ENCODE measurements at regions not wholly inside any gene's neighbourhood (a gene's known extent, or its start where the extent isn't known, plus 50 kb on each side); places are given as distances from the start of the nearest gene placed in this dataset.
A peak's percentile ranks its signal among the peaks of the same experiment; 100 is the strongest.
"Not testable (repeated sequence)": the region's sequence is repeated elsewhere in the genome, so short reads cannot be mapped to it uniquely, and the experiment has no call there.

DNA sequence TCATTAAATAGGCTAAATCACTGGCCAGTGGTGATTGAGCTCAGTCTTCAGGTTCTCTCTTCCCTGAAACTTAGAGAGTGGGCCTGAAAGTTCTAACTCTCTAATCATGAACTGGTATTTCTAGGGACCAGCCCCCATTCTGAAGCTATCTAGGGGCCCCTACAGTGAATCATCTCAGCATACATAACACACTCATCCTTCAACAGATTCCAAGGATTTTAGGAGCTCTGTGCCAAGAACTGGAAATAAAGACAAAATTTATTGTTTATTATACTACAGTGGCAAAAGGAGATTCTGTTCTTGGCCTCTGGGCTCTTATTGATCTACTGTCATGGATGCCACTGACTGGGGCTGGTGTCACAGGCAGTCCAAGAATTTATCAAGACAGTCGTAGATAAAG is 263.8 kb upstream of the IGFBP7 start:
- DNase-seq: no peak

DNA sequence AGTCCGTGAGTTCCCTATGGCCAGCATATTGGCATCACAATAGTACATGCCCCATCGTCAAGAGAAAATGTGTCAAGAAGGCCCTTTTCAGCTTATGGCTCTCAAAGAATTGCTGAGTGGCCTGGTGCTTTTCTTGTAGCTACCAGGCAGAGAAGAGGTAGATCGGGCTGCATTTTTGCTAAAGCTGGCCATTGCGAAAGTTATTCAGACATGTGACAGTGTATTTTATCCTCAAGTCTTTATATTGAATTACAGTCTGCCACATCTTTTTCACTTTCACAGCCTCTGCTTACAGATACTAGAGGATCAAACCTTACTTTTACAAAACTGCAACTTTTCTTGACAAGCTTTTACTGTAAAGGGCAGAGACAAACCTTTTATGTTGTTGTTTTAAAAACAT is 261.5 kb upstream of the IGFBP7 start:
- DNase-seq: no peak

DNA sequence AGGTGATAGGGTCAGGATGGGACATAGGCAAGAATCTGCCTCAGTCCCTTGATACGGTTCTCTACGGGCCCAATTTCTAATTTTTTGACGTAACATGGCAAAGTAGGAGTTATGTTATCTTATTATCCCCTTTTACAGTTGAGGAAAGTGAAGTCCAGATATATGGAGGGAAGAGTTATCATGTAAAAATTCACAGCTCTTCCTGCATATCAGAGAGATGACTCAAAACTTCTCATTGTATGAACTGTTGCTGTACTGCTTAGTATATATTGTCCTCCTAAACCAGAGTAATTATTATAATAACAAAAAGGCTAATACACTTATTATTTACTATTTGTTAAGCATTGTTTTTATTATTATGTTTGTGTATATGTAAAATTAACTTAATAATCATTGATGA is 260.5 kb upstream of the IGFBP7 start:
- no peak for DNase-seq

DNA sequence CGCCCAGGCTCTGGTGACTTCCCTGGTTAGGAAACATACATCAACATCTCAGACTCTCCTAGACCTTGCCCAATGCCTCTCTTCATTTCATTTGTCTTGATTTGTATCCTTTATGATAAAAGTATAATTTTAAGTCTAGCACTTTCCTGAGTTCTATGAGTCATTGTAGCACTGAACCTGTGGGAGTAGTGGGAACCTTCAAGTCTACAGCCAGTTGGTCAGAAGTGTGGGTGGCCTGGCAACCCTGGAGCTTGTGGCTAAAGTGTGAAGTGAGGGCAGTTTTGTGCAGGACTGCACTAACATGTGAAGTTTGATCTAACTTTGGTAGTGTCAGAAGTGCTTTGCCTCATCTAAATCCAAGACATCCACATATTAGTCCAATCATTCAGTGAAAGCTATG is 259.3 kb upstream of the IGFBP7 start:
- no peak for DNase-seq

DNA sequence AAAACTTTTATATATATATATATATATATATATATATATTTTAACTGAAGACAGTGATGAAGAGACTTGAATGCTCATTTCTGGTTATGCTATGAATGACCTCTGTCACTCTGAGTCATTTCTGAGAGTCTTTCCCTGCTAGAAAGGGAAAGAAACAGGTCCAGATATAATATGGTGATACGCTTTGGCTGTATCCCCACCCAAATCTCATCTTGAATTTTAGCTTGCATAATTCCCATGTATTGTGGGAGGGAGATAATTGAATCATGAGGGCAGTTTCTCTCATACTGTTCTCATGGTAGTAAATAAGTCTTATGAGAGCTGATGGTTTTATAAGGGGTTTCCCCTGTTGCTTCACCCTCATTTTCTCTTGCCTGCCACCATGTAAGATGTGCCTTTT is 254.1 kb upstream of the IGFBP7 start:
- no peak for DNase-seq

DNA sequence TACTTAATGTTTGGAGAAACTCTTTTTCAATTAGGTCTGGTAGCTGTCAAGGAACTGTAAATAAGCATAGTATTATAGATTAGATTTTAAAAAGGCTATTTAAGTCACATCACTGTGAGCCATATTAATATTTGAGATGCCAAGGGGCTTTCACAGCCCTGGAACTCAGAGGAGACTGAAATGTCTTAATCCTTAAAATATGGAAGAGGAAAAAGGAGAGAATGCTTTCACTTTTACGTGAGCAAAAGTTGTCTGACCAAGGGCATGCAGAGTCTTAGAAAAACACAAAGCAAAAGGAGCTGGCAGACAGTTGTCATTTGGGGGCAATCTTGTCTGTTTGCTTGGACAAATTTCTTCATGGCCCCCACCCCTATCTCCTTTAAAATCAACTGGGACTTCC is 253.2 kb upstream of the IGFBP7 start:
- DNase-seq: no peak

DNA sequence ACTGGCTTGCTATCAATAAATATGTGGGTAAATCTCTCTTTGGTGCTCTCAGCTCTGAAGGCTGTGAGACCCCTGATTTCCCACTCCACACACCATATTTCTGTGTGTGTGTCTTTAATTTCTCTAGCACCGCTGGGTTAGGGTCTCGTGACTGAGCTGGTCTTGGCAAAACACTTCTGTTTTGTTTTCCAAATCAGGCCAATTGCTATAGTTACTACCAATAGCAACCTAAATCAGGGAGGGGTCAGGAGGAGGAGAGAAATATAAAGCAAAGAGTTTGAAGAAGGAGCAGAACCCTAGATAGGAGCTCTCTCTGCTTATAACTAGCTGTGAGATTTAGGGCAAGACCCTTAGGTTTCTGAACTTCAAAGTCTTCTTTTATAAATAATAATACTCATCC is 250.5 kb upstream of the IGFBP7 start:
- no peak for DNase-seq

DNA sequence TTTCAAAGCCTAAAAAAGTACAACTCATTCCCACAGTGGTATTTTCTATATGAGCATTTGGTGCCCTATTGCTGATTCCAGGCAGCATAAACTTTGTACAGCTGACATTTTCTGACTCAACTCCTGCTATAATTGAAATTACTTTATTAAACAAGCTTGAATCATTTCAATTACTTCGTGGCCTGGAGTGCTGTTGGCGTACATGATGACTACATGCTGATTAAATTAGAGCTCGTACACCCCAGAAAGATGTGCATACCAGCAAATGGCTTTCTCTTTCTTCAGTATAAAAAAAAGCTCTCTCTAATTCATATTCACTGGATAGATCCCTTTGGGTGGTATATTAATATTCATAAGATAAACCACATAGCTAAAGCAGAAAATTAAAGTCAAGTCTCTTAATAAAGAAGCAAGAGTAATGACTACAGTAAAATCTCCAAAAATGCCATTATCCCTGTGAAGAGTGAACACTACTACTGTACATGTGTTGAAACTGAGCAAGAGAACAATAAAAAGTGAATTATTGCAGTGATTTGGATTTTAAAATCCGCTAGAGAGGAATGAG is 245.0 kb upstream of the IGFBP7 start:
- no peak for DNase-seq

DNA sequence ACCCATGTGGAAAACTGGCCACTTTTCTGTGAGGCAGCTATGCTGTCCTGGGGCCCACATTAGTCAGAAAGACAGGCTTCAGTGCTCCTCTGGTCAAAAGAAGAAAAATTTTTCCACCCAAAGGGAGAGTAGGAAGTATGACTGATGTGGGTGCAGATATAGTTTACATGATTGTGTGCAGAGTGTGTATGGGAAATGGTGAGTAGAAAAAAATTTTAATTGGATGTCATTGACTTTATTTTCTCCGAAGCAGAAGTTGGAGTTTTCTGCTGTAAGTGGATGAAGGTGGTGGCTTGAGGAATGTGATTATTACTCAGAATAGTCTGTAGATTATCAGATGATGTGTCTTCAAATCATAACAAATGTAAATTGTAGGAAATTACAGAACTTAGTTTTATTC is 241.5 kb upstream of the IGFBP7 start:
- no peak for DNase-seq

DNA sequence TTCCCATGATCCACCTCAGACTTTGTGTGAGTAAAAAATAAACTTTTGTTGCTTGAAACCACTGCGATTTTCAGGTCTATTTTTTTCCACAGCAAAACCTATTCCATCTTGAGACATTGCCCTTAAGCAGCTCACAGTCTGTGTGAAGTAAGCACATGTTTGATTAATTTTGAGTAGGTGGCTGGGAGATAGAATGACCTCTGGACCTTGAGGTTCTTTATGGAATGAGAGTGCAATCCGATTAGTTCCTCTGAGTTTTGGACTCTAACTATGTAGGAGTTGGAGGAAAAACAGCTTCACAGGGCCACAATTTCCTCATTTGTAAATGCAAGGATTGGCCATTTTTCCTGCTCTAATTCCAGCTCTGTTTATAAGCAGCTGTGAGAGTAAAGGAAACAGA is 234.1 kb upstream of the IGFBP7 start:
- peak; percentile 8 for DNase-seq

DNA sequence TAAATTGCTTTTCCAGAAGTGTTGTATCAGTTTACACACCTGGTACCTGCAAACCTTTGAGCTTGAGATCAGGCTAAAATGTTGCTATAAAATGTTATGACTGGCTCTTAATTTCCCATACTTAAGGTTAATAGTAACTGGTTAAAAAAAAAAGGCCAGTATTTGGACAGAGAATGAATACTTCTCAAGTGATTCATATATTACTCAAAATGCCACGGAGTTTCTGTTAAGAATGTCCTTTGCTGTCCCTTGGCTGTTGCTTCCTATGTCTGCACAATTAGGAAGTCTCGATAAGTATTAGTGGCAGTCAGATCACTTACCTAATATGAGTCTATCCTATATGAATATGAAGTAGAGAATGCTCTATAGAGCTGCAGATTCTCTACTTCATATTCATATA is 232.2 kb upstream of the IGFBP7 start:
- no peak for DNase-seq

DNA sequence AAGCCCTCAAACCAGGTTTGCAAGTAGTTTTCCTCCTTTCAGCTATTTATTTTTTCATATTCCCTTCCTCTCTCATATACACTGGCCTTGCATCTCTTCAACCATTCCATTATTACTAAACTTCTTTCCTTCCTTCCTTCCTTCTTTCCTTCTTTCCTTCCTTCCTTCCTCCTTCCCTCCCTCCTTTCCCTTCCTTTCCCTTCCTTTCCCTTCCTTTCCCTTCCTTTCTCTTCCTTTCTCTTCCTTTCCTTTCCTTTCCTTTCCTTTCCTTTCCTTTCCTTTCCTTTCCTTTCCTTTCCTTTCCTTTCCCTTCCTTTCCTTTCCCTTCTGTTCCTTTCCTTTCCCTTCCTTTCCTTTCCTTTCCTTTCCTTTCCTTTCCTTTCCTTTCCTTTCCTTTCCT is 228.7 kb upstream of the IGFBP7 start:
- not testable (repeated sequence) for DNase-seq

DNA sequence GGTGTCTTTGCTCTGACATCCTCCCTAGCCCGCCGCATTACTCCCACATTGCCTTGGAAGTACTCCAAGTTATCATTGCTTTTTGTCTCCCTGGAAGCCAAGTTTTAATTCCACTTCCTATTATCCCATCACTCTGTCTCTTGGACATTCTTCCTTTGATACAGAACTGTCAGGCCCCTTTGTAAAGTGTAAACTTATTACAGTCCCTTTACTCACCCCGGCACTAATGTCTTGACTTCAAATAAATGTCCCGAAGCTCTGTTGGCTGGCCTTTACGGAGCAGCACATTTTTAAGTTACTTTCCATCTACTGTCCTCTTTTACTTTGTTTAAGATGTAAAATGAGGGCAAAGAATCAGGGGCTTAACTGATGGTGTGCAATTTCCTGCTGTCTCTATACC is 223.5 kb upstream of the IGFBP7 start:
- DNase-seq: no peak

DNA sequence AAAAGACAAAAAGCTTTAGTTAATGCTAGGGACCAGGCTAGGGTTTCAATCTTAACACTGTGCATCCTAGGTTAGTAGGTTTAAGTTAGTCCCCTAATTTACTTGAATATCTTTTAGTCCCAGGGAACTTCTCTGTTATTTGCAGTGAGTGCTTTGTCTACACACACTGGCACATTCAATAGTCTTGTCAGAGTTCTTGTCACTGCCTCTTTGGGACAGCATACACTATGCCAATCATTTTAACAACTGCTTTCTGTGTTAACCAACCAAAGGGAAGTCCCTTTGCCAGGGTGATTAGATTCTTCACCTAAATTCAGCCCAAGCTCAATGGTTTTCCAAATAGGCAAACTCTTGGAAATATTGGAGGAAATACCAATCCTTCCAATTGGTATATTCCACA is 221.8 kb upstream of the IGFBP7 start:
- no peak for DNase-seq

DNA sequence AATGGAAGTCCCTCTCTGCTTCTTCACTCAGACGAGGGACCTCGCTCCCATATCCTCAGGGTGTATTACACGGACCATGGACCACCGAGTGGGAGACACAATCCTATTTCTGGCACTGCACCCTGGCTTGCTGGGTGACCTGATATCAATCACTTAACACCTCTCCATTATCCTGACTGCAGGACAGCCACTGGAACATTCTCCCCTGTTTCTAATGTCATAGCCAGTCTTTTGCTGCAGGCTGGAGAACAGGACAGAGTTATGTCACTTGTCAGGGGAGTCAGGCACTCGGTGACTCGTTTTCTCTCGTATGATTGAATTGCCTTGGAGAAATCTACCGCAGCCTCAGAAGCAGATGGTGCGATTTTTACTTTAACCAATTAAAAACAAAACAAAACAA is 219.1 kb upstream of the IGFBP7 start:
- no peak for DNase-seq

DNA sequence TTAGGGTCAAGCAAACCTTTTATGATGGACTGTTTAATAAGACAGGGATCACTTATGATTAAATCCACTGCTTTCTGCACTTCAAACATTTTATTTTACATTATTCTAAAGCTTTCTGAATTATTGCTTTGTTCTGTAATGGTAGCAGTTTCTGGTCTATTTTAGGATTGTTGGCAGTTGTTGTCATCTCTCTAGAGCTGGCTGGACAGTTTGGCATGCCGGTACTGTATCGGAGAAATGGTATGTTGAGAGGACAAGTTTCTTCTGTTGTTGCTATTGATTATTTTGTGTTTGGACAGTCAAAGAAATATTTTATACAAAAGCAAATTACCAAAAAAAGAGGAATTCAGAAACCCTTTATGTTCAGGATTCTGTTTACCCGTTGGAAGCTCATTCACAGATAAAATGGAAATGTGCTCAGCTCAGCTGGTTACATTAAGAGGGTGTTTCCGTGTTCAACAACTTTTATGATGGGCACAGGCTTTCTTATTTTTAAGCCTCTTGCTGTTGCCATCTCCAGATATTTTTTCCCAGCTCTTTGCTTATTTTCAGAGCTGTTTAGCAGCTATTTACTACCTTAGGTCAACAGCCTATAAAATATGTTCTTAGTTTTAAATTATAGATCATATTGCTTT is 214.6 kb upstream of the IGFBP7 start:
- no peak for DNase-seq

DNA sequence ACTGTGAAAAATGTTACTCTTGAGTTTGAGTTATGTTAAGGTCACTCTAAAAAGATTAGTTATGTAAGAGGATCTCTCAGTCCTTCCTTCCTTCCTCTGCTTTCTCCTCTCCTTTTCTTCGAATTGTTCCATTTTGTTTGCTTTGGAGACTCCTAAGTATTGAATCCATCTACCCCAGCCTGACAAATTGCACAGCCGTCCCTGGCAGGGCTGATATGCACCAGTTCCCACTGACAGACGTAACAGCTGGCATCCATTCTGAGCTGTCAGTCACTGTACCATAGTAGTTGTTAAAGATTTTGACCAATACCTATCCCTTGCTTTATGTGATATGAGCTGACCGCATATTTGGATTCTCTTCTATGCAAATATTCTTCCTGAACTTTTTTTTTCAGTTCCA is 210.7 kb upstream of the IGFBP7 start:
- DNase-seq: no peak

DNA sequence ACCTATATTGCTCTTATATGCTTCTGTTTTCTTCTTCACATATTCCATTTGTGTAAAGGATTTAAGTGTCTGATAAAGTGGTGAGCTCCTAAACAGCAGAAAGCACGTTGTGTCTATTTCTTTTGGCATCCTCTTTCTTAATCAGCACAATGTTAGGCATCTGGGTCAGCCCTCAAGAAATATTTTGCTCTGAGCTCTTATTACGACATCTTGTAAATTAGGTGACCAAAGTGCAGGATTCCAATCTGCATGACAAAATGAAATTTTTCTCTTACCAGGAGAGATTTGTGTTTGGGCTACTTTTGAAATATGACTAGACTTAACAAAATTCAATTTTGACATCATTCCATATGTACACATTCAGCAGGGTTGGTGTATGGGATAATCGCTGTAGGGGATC is 210.0 kb upstream of the IGFBP7 start:
- no peak for DNase-seq

DNA sequence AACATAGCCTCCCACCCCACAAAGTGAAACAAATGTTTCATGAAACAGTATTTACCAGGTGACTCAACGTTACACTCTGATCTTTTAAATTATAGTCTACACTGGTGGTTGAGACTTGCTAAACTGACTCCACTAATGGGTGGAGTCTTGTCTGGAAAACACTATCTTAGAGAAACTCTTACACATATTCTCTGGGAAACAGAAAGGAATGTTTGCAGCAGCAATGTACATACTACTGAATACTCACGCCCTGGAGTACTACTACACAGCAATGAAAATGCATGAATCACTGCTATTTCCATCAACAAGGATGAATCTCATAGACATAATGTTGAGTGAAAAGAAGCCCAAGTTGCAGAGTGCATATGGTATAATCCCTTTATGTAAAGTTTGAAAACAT is 208.5 kb upstream of the IGFBP7 start:
- no peak for DNase-seq

DNA sequence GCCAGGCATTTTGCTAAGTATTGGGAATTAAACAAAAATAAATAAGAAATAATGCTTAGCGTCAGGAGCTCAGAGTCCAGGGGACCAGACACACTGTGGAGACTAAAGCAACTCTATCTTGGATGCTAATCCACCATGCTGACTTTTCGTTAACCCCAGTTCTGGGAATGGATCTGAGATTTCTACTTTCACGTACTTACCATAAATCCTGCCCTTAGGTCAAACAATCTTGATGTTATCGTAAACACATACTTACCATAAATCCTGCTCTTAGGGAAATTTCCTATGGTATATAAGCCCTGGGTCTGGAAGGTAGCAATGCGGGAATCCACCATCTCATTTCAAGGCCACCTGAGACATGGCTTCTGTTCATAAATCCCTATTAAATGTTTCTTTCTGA is 204.5 kb upstream of the IGFBP7 start:
- DNase-seq: peak; percentile 9

DNA sequence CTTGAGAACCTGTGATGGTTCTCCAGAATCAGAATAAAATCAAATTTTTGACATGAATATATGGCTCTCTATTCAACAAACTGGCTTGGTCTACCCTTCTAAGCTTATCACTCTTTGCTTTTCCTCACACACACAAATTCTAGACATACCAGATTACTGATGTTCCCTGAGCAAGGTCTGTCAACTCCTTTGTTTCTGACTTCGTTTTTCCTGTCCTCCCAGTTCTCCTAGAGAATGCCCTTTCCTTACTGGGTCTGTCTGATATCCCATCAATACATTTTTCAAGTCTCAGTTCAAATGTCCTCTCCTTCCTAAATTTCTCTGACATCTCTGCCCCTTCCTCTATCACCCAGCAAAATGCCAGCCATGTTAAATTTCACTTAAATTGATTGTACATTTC is 202.1 kb upstream of the IGFBP7 start:
- DNase-seq: no peak

DNA sequence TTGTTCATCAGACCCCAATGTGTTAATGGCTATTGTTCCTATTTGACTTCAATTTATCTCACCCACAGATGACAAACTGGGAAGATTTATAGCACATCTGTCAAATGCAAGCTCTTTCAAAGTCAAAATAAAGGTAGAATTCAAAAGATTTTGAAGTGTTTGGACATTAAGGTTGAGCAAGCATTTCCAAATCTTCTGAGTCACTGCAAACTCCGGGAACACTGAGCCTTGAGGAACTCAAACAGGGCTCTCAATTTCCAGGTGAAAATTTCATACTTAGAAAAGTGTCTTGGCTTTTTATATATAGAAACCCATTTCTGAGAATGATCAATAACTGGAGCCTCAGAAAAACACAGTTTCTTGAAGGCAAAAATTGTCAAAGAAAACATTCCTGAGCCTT is 199.5 kb upstream of the IGFBP7 start:
- DNase-seq: no peak

DNA sequence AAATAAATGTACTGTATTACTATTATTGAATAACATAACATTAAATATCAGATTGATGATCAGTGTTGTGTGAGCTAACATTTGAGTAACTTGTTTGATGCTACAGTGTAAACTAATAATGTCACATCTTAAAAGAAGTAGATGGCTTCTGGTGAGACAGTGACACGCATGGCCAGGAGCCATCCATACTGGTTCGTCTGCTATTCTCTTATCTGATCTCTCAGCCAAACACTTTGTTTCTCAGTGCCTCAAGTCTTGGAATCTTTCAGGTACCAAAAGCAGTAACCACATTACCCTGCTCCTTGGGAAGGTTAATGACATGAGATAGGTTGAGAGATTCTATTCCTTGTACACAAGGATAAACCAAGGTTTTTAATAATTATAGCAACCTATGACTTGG is 198.1 kb upstream of the IGFBP7 start:
- no peak for DNase-seq

DNA sequence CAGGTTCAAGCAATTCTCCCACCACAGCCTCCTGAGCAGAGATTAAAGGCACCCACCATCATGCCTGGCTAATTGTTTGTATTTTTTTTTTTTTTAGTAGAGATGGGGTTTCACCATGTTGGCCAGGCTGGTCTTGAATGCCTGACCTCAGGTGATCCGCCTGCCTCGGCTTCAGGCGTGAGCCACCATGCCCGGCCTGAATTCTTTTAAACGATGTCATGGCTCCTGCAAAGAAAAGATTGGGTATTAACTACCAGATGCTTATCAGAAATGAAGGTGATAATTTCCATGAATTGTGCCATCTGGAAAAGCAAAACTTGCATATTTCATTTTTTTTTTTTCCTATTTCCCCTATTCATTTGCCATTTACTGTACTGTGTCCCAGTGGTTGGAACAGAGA is 195.7 kb upstream of the IGFBP7 start:
- DNase-seq: no peak

DNA sequence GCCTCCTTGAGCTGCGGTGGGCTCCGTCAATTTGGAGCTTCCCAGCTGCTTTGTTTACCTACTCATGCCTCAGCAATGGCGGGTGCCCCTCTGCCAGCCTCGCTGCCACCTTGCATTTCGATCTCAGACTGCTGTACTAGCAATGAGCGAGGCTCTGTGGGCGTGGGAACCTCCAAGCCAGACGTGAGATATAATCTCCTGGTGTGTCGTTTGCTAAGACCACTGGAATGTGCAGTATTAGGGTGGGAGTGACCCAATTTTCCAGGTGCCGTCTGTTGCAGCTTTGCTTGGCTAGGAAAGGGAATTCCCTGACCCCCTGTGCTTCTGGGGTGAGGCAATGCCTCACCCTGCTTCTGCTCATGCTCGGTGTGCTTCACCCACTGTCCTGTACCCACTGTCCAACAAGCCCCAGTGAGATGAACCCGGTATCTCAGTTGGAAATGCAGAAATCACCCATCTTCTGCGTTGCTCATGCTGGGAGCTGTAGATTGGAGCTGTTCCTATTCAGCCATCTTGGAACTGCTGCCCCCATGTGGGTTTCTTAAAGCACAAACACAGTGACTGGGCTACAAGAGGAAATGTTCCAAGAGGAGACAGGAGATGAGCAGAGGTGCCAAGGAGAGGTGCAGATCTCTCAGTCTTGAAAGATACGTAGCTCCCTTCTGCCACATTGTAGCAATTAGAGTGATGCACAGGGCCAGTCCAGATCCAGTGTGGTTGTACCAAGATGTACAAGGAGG is 193.0 kb upstream of the IGFBP7 start:
- DNase-seq: peak; percentile 9
